HepG2 (cell line): ENCODE measurements at regions not wholly inside any gene's neighbourhood (a gene's known extent, or its start where the extent isn't known, plus 50 kb on each side); places are given as distances from the start of the nearest gene placed in this dataset.

ENCODE experiments used
- ATAC-seq: fragments of 200-7000 bp; cut with Tn5 transposase; 3 replicates; pipeline ENCODE4 v1.9.1; 2020; ENCODE audit warnings: mild to moderate bottlenecking, moderate library complexity
- BruUV-seq: library from RNA; stranded (reverse); fragments of 400-500 nt; replicated peaks from 2 replicates; lab custom pipeline; 2021; lab: Mats Ljungman, UMichigan
- CTCF ChIA-PET: fragments of 300-600 bp; formaldehyde crosslinking; extraction: SDS; loops from one replicate; lab custom pipeline; 2021; ENCODE audit warnings: low total read pairs, inconsistent platforms, low intra/inter-chr PET ratio; lab: Yijun Ruan, JAX
- POLR2A ChIA-PET: fragments of 350-600 bp; sonication (Branson Sonifier 250); formaldehyde crosslinking; loops from one replicate; lab custom pipeline; 2020; ENCODE audit warnings: antibody characterized with exemption, inconsistent platforms; lab: Yijun Ruan, JAX
- DNase-seq: peaks from one replicate; pipeline ENCODE4 v3.0.0-alpha.2; 2015; ENCODE audit warnings: low spot score
- FAIRE-seq: peaks from 3 replicates; lab custom pipeline; 2011; peaks lifted over from hg19 to GRCh38; lab: Jason Lieb, UNC
- H2AFZ ChIP-seq: one replicate; pipeline ENCODE4 v1.6.1; 2011; ENCODE audit warnings: low read length, inconsistent platforms
- H3K27ac ChIP-seq: fragments of 300-600 bp; 3 replicates; pipeline ENCODE4 v1.8.0; 2011; ENCODE audit warnings: mixed run types, mild to moderate bottlenecking, mixed read lengths, low read length, inconsistent platforms; ENCODE audit not compliant: insufficient read depth; ENCODE audit errors: extremely low read length
- H3K27me3 ChIP-seq, 2 experiments: fragments of 200-600 bp in 1 of 2; 2 replicates in 1 of 2; 3 replicates in 1 of 2; pipeline versions ENCODE4 v1.6.0 to v1.8.0; 2011; ENCODE audit warnings: low read length in 2 of 2, mild to moderate bottlenecking in 2 of 2, moderate library complexity in 2 of 2, inconsistent platforms in 1 of 2; ENCODE audit not compliant: insufficient read depth in 2 of 2, control insufficient read depth in 1 of 2
- H3K36me3 ChIP-seq, 2 experiments: fragments of 200-600 bp in 1 of 2; replicated peaks in 1 of 2; 2 replicates in 1 of 2; 3 replicates in 1 of 2; pipeline versions ENCODE4 v1.5.1 to v1.8.0; 2011; ENCODE audit warnings: low read length in 2 of 2, inconsistent platforms in 1 of 2; ENCODE audit not compliant: insufficient read depth in 2 of 2, control insufficient read depth in 1 of 2
- H3K4me1 ChIP-seq: 2 replicates; pipeline ENCODE4 v1.5.1; 2012; ENCODE audit warnings: low read length, inconsistent platforms; ENCODE audit not compliant: insufficient read depth
- H3K4me2 ChIP-seq: 2 replicates; pipeline ENCODE4 v1.6.0; 2011; ENCODE audit warnings: low read depth, low read length, inconsistent platforms
- H3K4me3 ChIP-seq, 3 experiments: fragments of 200-600 bp in 1 of 3; sonication (generic), shearing (Covaris generic) in 1 of 3; replicated peaks in 1 of 3; 2 replicates each; pipeline ENCODE4 v1.5.1; 2011 to 2016; ENCODE audit warnings: low read length in 3 of 3, inconsistent platforms in 2 of 3, low read depth in 2 of 3, mild to moderate bottlenecking in 2 of 3, control low read depth in 1 of 3, mixed read lengths in 1 of 3; ENCODE audit not compliant: insufficient read depth in 1 of 3
- H3K79me2 ChIP-seq: one replicate; pipeline ENCODE4 v1.6.1; 2011; ENCODE audit warnings: low read length, inconsistent platforms; ENCODE audit not compliant: insufficient read depth
- H3K9ac ChIP-seq: 2 replicates; pipeline ENCODE4 v1.6.0; 2011; ENCODE audit warnings: mild to moderate bottlenecking, low read depth, low read length, inconsistent platforms; ENCODE audit not compliant: insufficient read depth
- H3K9me3 ChIP-seq: 2 replicates; pipeline ENCODE4 v1.5.1; 2012; ENCODE audit warnings: mild to moderate bottlenecking, low read length
- H4K20me1 ChIP-seq: 2 replicates; pipeline ENCODE4 v1.6.0; 2011; ENCODE audit warnings: inconsistent platforms, mild to moderate bottlenecking, low read length, moderate library complexity; ENCODE audit not compliant: insufficient read depth
- ATF7 ChIP-seq, 2 experiments: fragments of 450-650 bp in 1 of 2; sonication (generic) in 1 of 2; formaldehyde crosslinking in 1 of 2; IDR thresholded peaks; 2 replicates each; pipeline versions ENCODE4 v1.4.0 to v1.6.1; 2016 to 2020; ENCODE audit warnings: antibody characterized with exemption in 1 of 2, mild to moderate bottlenecking in 1 of 2, missing genetic modification reagents in 1 of 2
- CREB1 ChIP-seq, 2 experiments: fragments of 450-650 bp in 1 of 2; IDR thresholded peaks; 2 replicates each; pipeline ENCODE4 v1.6.1; 2016 to 2017; ENCODE audit warnings: control low read depth in 1 of 2, mild to moderate bottlenecking in 1 of 2, missing compliant biosample characterization in 1 of 2, missing genetic modification characterization in 1 of 2
- KAT2B ChIP-seq: fragments of 150-350 bp; IDR thresholded peaks from 2 replicates; pipeline ENCODE4 v1.6.1; 2014; ENCODE audit warnings: low read depth, low read length, borderline replicate concordance
- MAFG ChIP-seq: sonication (generic); formaldehyde crosslinking; IDR thresholded peaks from 2 replicates; pipeline ENCODE4 v1.5.1; 2020; ENCODE audit warnings: mild to moderate bottlenecking, missing genetic modification reagents
- MAFK ChIP-seq, 2 experiments: IDR thresholded peaks in 1 of 2; conservative IDR thresholded peaks in 1 of 2; 2 replicates each; pipeline ENCODE4 v1.6.1; 2011; ENCODE audit warnings: improper control_type of control experiment in 2 of 2, low read length in 2 of 2
- ONECUT2 ChIP-seq: sonication (generic); formaldehyde crosslinking; IDR thresholded peaks from 2 replicates; pipeline ENCODE4 v1.4.0; 2020; ENCODE audit warnings: missing genetic modification reagents
- POLR2A ChIP-seq, 2 experiments: IDR thresholded peaks; 2 replicates each; pipeline ENCODE4 v1.6.1; 2011; ENCODE audit warnings: low read depth in 2 of 2, low read length in 2 of 2, mild to moderate bottlenecking in 1 of 2, moderate library complexity in 1 of 2; ENCODE audit not compliant: insufficient read depth in 1 of 2
- PPARG ChIP-seq: conservative IDR thresholded peaks from 2 replicates; pipeline ENCODE4 v1.6.1; 2016; ENCODE audit warnings: missing biosample characterization, missing genetic modification reagents
- ZNF12 ChIP-seq: sonication (generic); formaldehyde crosslinking; IDR thresholded peaks from 2 replicates; pipeline ENCODE4 v1.5.0; 2020; ENCODE audit warnings: missing genetic modification reagents
- ZNF512 ChIP-seq: sonication (generic); formaldehyde crosslinking; IDR thresholded peaks from 2 replicates; pipeline ENCODE4 v1.4.0; 2020; ENCODE audit warnings: mild to moderate bottlenecking, missing genetic modification reagents
- ZNF747 ChIP-seq: sonication (generic); formaldehyde crosslinking; IDR thresholded peaks from 2 replicates; pipeline ENCODE4 v1.8.1; 2023; ENCODE audit warnings: missing genetic modification reagents, mild to moderate bottlenecking, borderline replicate concordance
- WGBS: methylation state at CpG from one replicate; pipeline ENCODE4 v1.1.6; 2017; ENCODE audit warnings: low lambda C conversion rate; 5-methylcytosine and 5-hydroxymethylcytosine counted together
- in situ Hi-C: cut with HindIII; loops from 2 replicates; pipeline ENCODE4 v1.10.0; 2017; ENCODE audit warnings: low pct_unique_long_range_greater_than_20kb; ENCODE audit not compliant: extremely low pct_ligation_motif_present
- intact Hi-C: fragments of 100-400 bp; cut with micrococcal nuclease; formaldehyde crosslinking; loops from one replicate; pipeline ENCODE4 v1.10.0; 2022; ENCODE audit not compliant: unreplicated experiment
- TF ChIP-seq, protein P1 (sequence below): sonication (generic); formaldehyde crosslinking; IDR thresholded peaks from 2 replicates; pipeline ENCODE4 v1.9.0; 2021; ENCODE audit warnings: mild to moderate bottlenecking, missing genetic modification reagents

DNA sequence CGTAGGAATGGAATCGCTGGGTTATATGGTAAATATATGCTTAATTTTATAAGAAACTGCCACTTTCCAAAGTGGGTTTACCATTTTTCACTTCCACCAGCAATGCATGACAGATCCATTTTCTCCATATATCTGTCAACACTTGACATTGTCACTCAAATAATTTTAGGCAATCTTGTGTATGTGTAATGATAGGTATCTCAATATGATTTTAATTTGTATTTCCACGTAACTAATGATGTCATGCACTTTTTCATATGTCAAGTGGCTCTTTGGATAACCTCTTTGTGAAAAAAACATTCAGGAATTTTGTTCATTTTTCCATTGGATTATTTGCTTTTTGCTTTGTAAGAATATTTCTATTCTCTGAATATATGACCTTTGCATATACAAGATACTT is 419.9 kb downstream of the BTBD3 start:
- Histone ChIP-seq H3K27ac (no peak overlapping the region), H3K4me3 (no peak overlapping the region), H3K36me3 (no peaks in the 10 kb centered on the region), H3K27me3 (no peaks in the 10 kb centered on the region)
- intact Hi-C loops = no loop called here
- no peak for DNase-seq
- no TSS peak for BruUV-seq
- TF ChIP-seq CREB1 (IDR thresholded peaks at IDR 0.05) = peak; percentile 60
- no peak for TF ChIP-seq CREB1 (CRISPR knock-in tag; IDR thresholded peaks at IDR 0.05)
- no peak for TF ChIP-seq PPARG (CRISPR knock-in tag)
- no peak for TF ChIP-seq ZNF512 (CRISPR knock-in tag)
- no peak for TF ChIP-seq ZNF747 (CRISPR knock-in tag)
- TF ChIP-seq ATF7 (IDR thresholded peaks at IDR 0.05) = peak; percentile 95
- no peak for TF ChIP-seq ATF7 (CRISPR knock-in tag; IDR thresholded peaks at IDR 0.05)
- no peak for TF ChIP-seq ZNF12 (CRISPR knock-in tag)
- TF ChIP-seq, all 625 proteins: peak for 2
- Histone ChIP-seq H4K20me1 (no peaks in the 10 kb centered on the region), H3K4me2 (no peak overlapping the region), H3K9ac (no peak overlapping the region), H2AFZ (no peak overlapping the region), H3K79me2 (no peaks in the 10 kb centered on the region), H3K9me3 (no peaks in the 10 kb centered on the region), H3K4me1 (no peaks in the 10 kb centered on the region)
- ChIA-PET CTCF (no interaction called here), POLR2A (no interaction called here)
- in situ Hi-C loops = no loop called here
- FAIRE-seq (no peak), ATAC-seq (no peak)
- WGBS = 2% methylated on average over 3 of the region's 3 CpGs

DNA sequence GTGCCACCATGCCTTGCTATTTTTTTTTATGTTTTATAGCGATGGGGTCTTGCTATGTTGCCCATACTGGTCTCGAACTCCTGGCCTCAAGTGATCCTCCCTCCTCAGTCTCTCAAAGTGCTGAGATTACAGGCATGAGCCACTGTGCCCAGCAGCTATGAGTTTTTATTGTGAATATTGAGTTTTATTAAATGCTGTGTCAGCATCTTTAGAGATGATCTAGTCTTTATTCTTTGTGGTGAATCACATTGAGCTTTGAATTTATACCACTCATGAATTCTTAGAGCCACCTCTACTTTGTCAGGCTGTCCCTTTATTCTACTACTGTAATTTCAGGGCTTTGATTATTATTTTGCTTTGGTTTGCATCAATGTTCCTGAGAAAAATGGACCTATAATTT is 428.3 kb downstream of the BTBD3 start:
- BruUV-seq = no TSS peak
- no peak overlapping the region for H2AFZ ChIP-seq
- POLR2A ChIA-PET = no interaction called here
- H3K79me2 ChIP-seq = no peaks in the 10 kb centered on the region
- no peaks in the 10 kb centered on the region for H3K27me3 ChIP-seq
- no peak for ATAC-seq
- intact Hi-C loops (no loop called here), in situ Hi-C loops (no loop called here)
- no peak overlapping the region for H3K9ac ChIP-seq
- CTCF ChIA-PET = no interaction called here
- no peak for FAIRE-seq
- no peak overlapping the region for H3K4me2 ChIP-seq
- H3K4me1 ChIP-seq = no peaks in the 10 kb centered on the region
- no peak overlapping the region for H3K27ac ChIP-seq
- H3K4me3 ChIP-seq = no peak overlapping the region
- H3K36me3 ChIP-seq = no peaks in the 10 kb centered on the region
- H4K20me1 ChIP-seq = no peaks in the 10 kb centered on the region
- peaks cover 3% of the 10 kb centered on the region for H3K9me3 ChIP-seq
- 0% methylated on average over 2 of the region's 2 CpGs for WGBS
- DNase-seq = no peak
- TF ChIP-seq MAFK (conservative IDR thresholded peaks at IDR 0.05 in 1 of 2, IDR thresholded peaks at IDR 0.05 in 1 of 2; ENCODE audit: low read length in 2 of 2) = peak; percentile 99 to 100
- no peak for TF ChIP-seq POLR2A (IDR thresholded peaks at IDR 0.05; ENCODE audit: insufficient read depth in 1 of 2, low read depth in 2 of 2, low read length in 2 of 2)
- no peak for TF ChIP-seq ONECUT2 (CRISPR knock-in tag)
- TF ChIP-seq, protein P1, sequence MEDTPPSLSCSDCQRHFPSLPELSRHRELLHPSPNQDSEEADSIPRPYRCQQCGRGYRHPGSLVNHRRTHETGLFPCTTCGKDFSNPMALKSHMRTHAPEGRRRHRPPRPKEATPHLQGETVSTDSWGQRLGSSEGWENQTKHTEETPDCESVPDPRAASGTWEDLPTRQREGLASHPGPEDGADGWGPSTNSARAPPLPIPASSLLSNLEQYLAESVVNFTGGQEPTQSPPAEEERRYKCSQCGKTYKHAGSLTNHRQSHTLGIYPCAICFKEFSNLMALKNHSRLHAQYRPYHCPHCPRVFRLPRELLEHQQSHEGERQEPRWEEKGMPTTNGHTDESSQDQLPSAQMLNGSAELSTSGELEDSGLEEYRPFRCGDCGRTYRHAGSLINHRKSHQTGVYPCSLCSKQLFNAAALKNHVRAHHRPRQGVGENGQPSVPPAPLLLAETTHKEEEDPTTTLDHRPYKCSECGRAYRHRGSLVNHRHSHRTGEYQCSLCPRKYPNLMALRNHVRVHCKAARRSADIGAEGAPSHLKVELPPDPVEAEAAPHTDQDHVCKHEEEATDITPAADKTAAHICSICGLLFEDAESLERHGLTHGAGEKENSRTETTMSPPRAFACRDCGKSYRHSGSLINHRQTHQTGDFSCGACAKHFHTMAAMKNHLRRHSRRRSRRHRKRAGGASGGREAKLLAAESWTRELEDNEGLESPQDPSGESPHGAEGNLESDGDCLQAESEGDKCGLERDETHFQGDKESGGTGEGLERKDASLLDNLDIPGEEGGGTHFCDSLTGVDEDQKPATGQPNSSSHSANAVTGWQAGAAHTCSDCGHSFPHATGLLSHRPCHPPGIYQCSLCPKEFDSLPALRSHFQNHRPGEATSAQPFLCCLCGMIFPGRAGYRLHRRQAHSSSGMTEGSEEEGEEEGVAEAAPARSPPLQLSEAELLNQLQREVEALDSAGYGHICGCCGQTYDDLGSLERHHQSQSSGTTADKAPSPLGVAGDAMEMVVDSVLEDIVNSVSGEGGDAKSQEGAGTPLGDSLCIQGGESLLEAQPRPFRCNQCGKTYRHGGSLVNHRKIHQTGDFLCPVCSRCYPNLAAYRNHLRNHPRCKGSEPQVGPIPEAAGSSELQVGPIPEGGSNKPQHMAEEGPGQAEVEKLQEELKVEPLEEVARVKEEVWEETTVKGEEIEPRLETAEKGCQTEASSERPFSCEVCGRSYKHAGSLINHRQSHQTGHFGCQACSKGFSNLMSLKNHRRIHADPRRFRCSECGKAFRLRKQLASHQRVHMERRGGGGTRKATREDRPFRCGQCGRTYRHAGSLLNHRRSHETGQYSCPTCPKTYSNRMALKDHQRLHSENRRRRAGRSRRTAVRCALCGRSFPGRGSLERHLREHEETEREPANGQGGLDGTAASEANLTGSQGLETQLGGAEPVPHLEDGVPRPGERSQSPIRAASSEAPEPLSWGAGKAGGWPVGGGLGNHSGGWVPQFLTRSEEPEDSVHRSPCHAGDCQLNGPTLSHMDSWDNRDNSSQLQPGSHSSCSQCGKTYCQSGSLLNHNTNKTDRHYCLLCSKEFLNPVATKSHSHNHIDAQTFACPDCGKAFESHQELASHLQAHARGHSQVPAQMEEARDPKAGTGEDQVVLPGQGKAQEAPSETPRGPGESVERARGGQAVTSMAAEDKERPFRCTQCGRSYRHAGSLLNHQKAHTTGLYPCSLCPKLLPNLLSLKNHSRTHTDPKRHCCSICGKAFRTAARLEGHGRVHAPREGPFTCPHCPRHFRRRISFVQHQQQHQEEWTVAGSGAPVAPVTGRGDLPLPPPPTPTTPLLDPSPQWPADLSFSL (CRISPR knock-in tag) = no peak
- 0 out of 2 replicates have a peak, but pooled peaks have one; percentile 40 for TF ChIP-seq MAFG (CRISPR knock-in tag)
- no peak for TF ChIP-seq KAT2B
